Epidermal melanocyte (primary cell): ENCODE measurements at regions not wholly inside any gene's neighbourhood (a gene's known extent, or its start where the extent isn't known, plus 50 kb on each side); places are given as distances from the start of the nearest gene placed in this dataset.
"Not testable (repeated sequence)": the region's sequence is repeated elsewhere in the genome, so short reads cannot be mapped to it uniquely, and the experiment has no call there.

Source experiments
- DNase-seq: peaks from one replicate; pipeline ENCODE4 v3.0.0; 2011; ENCODE audit warnings: low spot score; ENCODE audit not compliant: insufficient read length

- no peak for DNase-seq
Measured at GRCh38 chr5:17364987-17365810, 132.8 kb upstream of the TAF11L2 start.

GRCh38 chr5:17365811-17366138 is 132.3 kb upstream of the TAF11L2 start:
- DNase-seq: no peak

GRCh38 chr5:17367256-17367840 is 130.7 kb upstream of the TAF11L2 start:
- DNase-seq: no peak

GRCh38 chr5:17370651-17371050 is 127.4 kb upstream of the TAF11L2 start:
- DNase-seq: no peak

GRCh38 chr5:17373406-17373805 is 124.6 kb upstream of the TAF11L2 start:
- DNase-seq: peak; percentile 37

- no peak for DNase-seq
Measured at GRCh38 chr5:17373814-17374556, 124.0 kb upstream of the TAF11L2 start.

GRCh38 chr5:17374973-17375742 is 122.9 kb upstream of the TAF11L2 start:
- DNase-seq: no peak

GRCh38 chr5:17375886-17376285 is 122.1 kb upstream of the TAF11L2 start:
- DNase-seq: not testable (repeated sequence)

- no peak for DNase-seq
Measured at GRCh38 chr5:17378346-17378997, 119.6 kb upstream of the TAF11L2 start.

- DNase-seq: no peak
Measured at GRCh38 chr5:17379100-17379951, 118.7 kb upstream of the TAF11L2 start.

GRCh38 chr5:17381932-17382331 is 116.1 kb upstream of the TAF11L2 start:
- no peak for DNase-seq

GRCh38 chr5:17383526-17383925 is 114.5 kb upstream of the TAF11L2 start:
- no peak for DNase-seq

- no peak for DNase-seq
Measured at GRCh38 chr5:17384181-17384580, 113.8 kb upstream of the TAF11L2 start.

GRCh38 chr5:17388717-17389116 is 109.3 kb upstream of the TAF11L2 start:
- DNase-seq: no peak

GRCh38 chr5:17394086-17394485 is 103.9 kb upstream of the TAF11L2 start:
- no peak for DNase-seq

- DNase-seq: no peak
Measured at GRCh38 chr5:17395106-17395880, 102.7 kb upstream of the TAF11L2 start.

- DNase-seq: no peak
Measured at GRCh38 chr5:17396247-17396646, 101.8 kb upstream of the TAF11L2 start.

- DNase-seq: no peak
Measured at GRCh38 chr5:17398431-17398830, 99.6 kb upstream of the TAF11L2 start.
